CD4-positive, alpha-beta T cell (primary cell): ENCODE measurements at regions not wholly inside any gene's neighbourhood (a gene's known extent, or its start where the extent isn't known, plus 50 kb on each side); places are given as distances from the start of the nearest gene placed in this dataset.

Experiments
- ATAC-seq: fragments of 200-7000 bp; cut with Tn5 transposase; one replicate; pipeline ENCODE4 v1.10.0; 2022; ENCODE audit warnings: mild to moderate bottlenecking; ENCODE audit not compliant: poor library complexity
- CTCF ChIA-PET: fragments of 350-600 bp; sonication (Branson Sonifier 250); formaldehyde crosslinking; loops from one replicate; lab custom pipeline; 2021; ENCODE audit warnings: antibody characterized with exemption, inconsistent platforms; lab: Charles Lee
- POLR2A ChIA-PET: fragments of 350-600 bp; sonication (Branson Sonifier 250); formaldehyde crosslinking; loops from one replicate; lab custom pipeline; 2021; ENCODE audit warnings: antibody characterized with exemption, inconsistent platforms; lab: Charles Lee
- DNase-seq, 14 experiments: peaks; one replicate each; pipeline ENCODE4 v3.0.0-alpha.2; 2013 to 2020; ENCODE audit warnings: mixed read lengths in 2 of 14
- H3K27ac ChIP-seq, 2 donors: one replicate each; pipeline versions ENCODE4 v1.5.1 to v1.7.0; 2013; ENCODE audit warnings: low read length in 2 of 2, low read depth in 1 of 2, mild to moderate bottlenecking in 1 of 2
- H3K27me3 ChIP-seq, 2 experiments: 1 replicate in 1 of 2; 2 replicates in 1 of 2; pipeline versions ENCODE4 v1.6.1 to v1.7.0; 2013; ENCODE audit warnings: low read length in 2 of 2, control low read depth in 1 of 2, mild to moderate bottlenecking in 1 of 2, moderate library complexity in 1 of 2; ENCODE audit not compliant: insufficient read depth in 2 of 2, control insufficient read depth in 1 of 2
- H3K36me3 ChIP-seq: one replicate; pipeline ENCODE4 v1.6.1; 2013; ENCODE audit warnings: low read length, control low read depth; ENCODE audit not compliant: insufficient read depth
- H3K4me1 ChIP-seq: one replicate; pipeline ENCODE4 v1.6.1; 2013; ENCODE audit warnings: low read length, control low read depth; ENCODE audit not compliant: insufficient read depth
- H3K4me3 ChIP-seq: one replicate; pipeline ENCODE4 v1.5.1; 2013; ENCODE audit warnings: mild to moderate bottlenecking, low read length, moderate library complexity
- H3K9me3 ChIP-seq, 2 experiments: 1 replicate in 1 of 2; 2 replicates in 1 of 2; pipeline versions ENCODE4 v1.6.1 to v1.7.0; 2013; ENCODE audit warnings: low read length in 2 of 2, mild to moderate bottlenecking in 2 of 2, control low read depth in 1 of 2, moderate library complexity in 1 of 2; ENCODE audit not compliant: control insufficient read depth in 1 of 2, insufficient read depth in 1 of 2
- H3K27ac Mint-ChIP-seq: one replicate; pipeline ENCODE4 v1.8.0; 2020; ENCODE audit warnings: mixed read lengths
- H3K27me3 Mint-ChIP-seq: one replicate; pipeline ENCODE4 v1.8.0; 2021; ENCODE audit warnings: mixed read lengths
- H3K36me3 Mint-ChIP-seq: one replicate; pipeline ENCODE4 v1.8.0; 2021; ENCODE audit warnings: low read depth, mixed read lengths
- H3K4me1 Mint-ChIP-seq: one replicate; pipeline ENCODE4 v1.8.0; 2021; ENCODE audit warnings: low read depth, mixed read lengths
- H3K4me3 Mint-ChIP-seq: one replicate; pipeline ENCODE4 v1.8.0; 2020; ENCODE audit warnings: mild to moderate bottlenecking, mixed read lengths
- H3K9me3 Mint-ChIP-seq: one replicate; pipeline ENCODE4 v1.8.0; 2020; ENCODE audit warnings: mixed read lengths
- intact Hi-C, 2 experiments: fragments of 100-400 bp; cut with DNase I in 1 of 2; cut with micrococcal nuclease in 1 of 2; formaldehyde crosslinking; loops; one replicate each; pipeline versions ENCODE4 v1.15.1 to v1.9.0; 2023 to 2025; cut with DNase I, micrococcal nuclease
- TF ChIP-seq, protein P1 (sequence below): fragments of 200-600 bp; IDR thresholded peaks from one replicate; pipeline ENCODE4 v1.8.0; 2022; ENCODE audit warnings: antibody characterized with exemption, mild to moderate bottlenecking

DNA sequence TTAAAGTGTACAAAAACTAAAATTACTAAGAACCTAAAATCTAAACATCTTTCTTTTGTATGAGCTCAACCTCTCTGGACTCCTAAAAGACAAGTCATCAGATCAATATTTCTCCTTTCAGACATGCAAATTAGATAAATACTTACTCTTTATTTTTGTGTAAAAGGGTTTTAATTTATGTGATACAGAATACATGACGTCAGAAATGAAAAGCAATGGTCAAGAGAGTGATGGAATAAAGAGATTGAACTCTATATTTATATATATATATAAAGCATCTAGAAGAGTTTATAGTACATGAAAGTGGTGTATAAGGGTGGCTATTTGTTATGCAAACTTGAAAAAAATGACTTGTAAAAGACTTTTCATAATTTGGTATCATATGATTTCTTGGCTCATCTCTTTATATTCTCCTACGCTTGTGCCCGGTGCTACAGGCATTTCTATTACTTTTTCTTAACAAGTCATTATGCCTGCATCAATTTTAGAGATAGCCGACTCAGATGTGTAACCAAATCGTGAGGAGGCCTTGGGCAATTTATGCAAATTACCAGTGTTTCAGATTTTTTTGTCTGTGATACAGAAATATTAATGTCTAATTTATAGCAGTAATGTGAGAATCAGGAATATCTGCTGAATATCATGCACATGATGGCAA lies 186.0 kb upstream of the OLFM3 start:
- TF ChIP-seq, protein P1, sequence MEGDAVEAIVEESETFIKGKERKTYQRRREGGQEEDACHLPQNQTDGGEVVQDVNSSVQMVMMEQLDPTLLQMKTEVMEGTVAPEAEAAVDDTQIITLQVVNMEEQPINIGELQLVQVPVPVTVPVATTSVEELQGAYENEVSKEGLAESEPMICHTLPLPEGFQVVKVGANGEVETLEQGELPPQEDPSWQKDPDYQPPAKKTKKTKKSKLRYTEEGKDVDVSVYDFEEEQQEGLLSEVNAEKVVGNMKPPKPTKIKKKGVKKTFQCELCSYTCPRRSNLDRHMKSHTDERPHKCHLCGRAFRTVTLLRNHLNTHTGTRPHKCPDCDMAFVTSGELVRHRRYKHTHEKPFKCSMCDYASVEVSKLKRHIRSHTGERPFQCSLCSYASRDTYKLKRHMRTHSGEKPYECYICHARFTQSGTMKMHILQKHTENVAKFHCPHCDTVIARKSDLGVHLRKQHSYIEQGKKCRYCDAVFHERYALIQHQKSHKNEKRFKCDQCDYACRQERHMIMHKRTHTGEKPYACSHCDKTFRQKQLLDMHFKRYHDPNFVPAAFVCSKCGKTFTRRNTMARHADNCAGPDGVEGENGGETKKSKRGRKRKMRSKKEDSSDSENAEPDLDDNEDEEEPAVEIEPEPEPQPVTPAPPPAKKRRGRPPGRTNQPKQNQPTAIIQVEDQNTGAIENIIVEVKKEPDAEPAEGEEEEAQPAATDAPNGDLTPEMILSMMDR, result no peak
- no peaks in the 10 kb centered on the region for H3K36me3 ChIP-seq
- no peaks in the 10 kb centered on the region for H3K27me3 ChIP-seq
- CTCF ChIA-PET, result no interaction called here
- POLR2A ChIA-PET, result interaction anchor here (0.7 kb wide), 1 partner anchor 288 kb away, joined by 4 read pairs; no protein-coding TSS in a partner anchor
- no peak overlapping the region for H3K27ac ChIP-seq
- Mint-ChIP-seq H3K4me3 (no peak overlapping the region), H3K4me1 (no peaks in the 10 kb centered on the region), H3K27ac (no peak overlapping the region), H3K27me3 (no peaks in the 10 kb centered on the region), H3K9me3 (peaks cover 3% of the 10 kb centered on the region), H3K36me3 (no peaks in the 10 kb centered on the region)
- no peak for DNase-seq
- intact Hi-C loops, result no loop called here
- H3K4me1 ChIP-seq, result no peaks in the 10 kb centered on the region
- peaks cover 0 to 3% of the 10 kb centered on the region in 2 experiments for H3K9me3 ChIP-seq
- no peak for ATAC-seq
- no peak overlapping the region for H3K4me3 ChIP-seq

DNA sequence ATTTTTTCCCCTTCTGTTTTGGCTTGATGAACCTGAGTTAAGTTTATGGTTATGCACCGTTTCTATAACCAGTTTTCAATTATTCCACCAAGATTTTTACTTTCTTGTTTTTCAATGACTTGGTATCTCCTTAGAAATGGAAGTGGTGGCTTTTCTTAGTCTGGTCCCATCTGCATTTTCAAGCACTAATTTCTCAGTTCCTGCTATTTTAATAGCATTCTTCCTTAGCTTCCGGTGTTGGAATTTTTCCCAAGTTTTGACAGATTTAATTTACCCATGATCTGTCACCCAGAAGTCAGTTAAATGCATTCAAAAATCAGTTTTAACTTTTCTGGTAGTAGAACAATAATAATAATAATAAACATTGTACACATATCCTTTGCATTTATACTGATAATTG lies 184.6 kb upstream of the OLFM3 start:
- no peak overlapping the region for H3K27ac ChIP-seq
- H3K9me3 ChIP-seq, result peaks cover 0 to 3% of the 10 kb centered on the region in 2 experiments
- Mint-ChIP-seq H3K27me3 (no peaks in the 10 kb centered on the region), H3K9me3 (no peaks in the 10 kb centered on the region), H3K27ac (no peak overlapping the region), H3K4me1 (no peaks in the 10 kb centered on the region), H3K4me3 (no peak overlapping the region), H3K36me3 (no peaks in the 10 kb centered on the region)
- ChIA-PET POLR2A (no interaction called here), CTCF (no interaction called here)
- H3K36me3 ChIP-seq, result no peaks in the 10 kb centered on the region
- intact Hi-C loops, result no loop called here
- DNase-seq, result no peak
- TF ChIP-seq, protein P1, result no peak
- H3K4me1 ChIP-seq, result no peaks in the 10 kb centered on the region
- H3K4me3 ChIP-seq, result no peak overlapping the region
- H3K27me3 ChIP-seq, result no peaks in the 10 kb centered on the region
- ATAC-seq, result no peak

DNA sequence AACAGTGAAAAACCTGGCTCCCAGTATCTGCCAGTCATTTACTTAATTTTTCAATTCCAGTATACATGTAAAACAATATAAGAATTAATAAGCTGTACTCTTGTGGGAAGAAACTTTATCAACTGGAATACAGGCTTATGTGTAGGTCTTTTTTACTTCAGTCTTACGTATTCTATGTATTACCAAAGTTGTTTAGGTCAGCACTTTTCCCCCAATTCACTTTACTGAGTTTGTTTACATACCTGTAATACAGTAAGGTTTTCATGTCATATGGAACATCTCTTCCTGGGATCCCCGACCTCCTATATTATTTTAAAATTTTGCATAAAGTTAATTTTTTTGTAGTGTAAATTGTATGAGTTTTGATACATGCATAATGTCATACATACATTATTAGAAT lies 181.8 kb upstream of the OLFM3 start:
- CTCF ChIA-PET, result no interaction called here
- no peaks in the 10 kb centered on the region for H3K36me3 ChIP-seq
- no peaks in the 10 kb centered on the region for H3K9me3 ChIP-seq
- H3K27ac ChIP-seq, result no peak overlapping the region
- H3K9me3 Mint-ChIP-seq, result no peaks in the 10 kb centered on the region
- no peaks in the 10 kb centered on the region for H3K36me3 Mint-ChIP-seq
- ATAC-seq, result no peak
- no peak overlapping the region for H3K4me3 Mint-ChIP-seq
- H3K27ac Mint-ChIP-seq, result no peak overlapping the region
- intact Hi-C loops, result no loop called here
- POLR2A ChIA-PET, result no interaction called here
- no peaks in the 10 kb centered on the region for H3K4me1 Mint-ChIP-seq
- no peak for DNase-seq
- no peaks in the 10 kb centered on the region for H3K27me3 ChIP-seq
- no peaks in the 10 kb centered on the region for H3K4me1 ChIP-seq
- TF ChIP-seq, protein P1, result no peak
- no peak overlapping the region for H3K4me3 ChIP-seq
- no peaks in the 10 kb centered on the region for H3K27me3 Mint-ChIP-seq
